ENCODE measurements at regions not wholly inside any gene's neighbourhood (a gene's known extent, or its start where the extent isn't known, plus 50 kb on each side); places are given as distances from the start of the nearest gene placed in this dataset.

DNA sequence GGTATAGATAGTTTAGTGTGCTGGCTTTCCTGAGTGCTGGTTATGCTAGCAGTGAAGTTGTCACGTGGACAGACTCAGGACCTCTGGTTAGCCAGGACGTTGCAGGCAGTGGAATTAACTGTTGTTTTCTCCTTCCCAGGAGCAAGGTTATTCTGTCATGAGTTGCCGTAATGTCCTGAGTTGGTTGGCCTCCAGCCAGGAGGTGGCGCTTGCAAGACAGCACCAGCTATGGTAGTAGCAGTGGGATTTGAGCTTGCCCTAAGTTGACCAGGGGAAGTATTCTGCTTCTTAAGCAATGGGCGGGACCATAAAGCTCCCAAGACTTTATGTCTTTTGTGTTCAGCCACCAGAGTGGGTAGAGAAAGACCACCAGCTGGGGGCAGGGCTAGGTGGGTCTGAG is 240.7 kb upstream of the DNAJC19 start:
- TF ChIP-seq CTCF (IDR thresholded peaks at IDR 0.05) (no peak), POLR2A (IDR thresholded peaks at IDR 0.05) (no peak)

All from body of pancreas (tissue), 4 donors.